ENCODE measurements at regions not wholly inside any gene's neighbourhood (a gene's known extent, or its start where the extent isn't known, plus 50 kb on each side); places are given as distances from the start of the nearest gene placed in this dataset.
"Not testable (repeated sequence)": the region's sequence is repeated elsewhere in the genome, so short reads cannot be mapped to it uniquely, and the experiment has no call there.

- WGBS, 2 donors, result 81 to 87% methylated on average over 2 of the region's 2 CpGs
- no peak for TF ChIP-seq CTCF (IDR thresholded peaks at IDR 0.05; ENCODE audit: control extremely low read depth, extremely low read depth)
- Histone ChIP-seq H3K9me3 (ENCODE audit: control insufficient read depth in 4 of 4, insufficient read depth in 3 of 4, low read length in 3 of 4) (no peaks in the 10 kb centered on the region), H3K27ac (ENCODE audit: low read depth in 1 of 2, low read length in 1 of 2) (no peak overlapping the region), H3K27me3 (ENCODE audit: control insufficient read depth in 3 of 3, insufficient read depth in 3 of 3, low read length in 2 of 3) (no peaks in the 10 kb centered on the region), H3K4me3 (no peak overlapping the region), H3K4me1 (ENCODE audit: control insufficient read depth in 5 of 5, insufficient read depth in 5 of 5, low read length in 5 of 5) (no peaks in the 10 kb centered on the region), H3K9ac (ENCODE audit: insufficient read depth in 1 of 2, low read length in 2 of 2) (no peak overlapping the region), H3K36me3 (ENCODE audit: control insufficient read depth in 4 of 4, insufficient read depth in 4 of 4, low read length in 4 of 4) (no peaks in the 10 kb centered on the region)
- DNase-seq (no peak), ATAC-seq (ENCODE audit: insufficient read depth, low FRiP score) (no peak)
Measured at GRCh38 chr18:52237551-52237950, 102.4 kb upstream of the DCC start.

- WGBS, 2 donors, result 85 to 92% methylated on average over 2 of the region's 2 CpGs
- no peak for TF ChIP-seq CTCF (IDR thresholded peaks at IDR 0.05; ENCODE audit: control extremely low read depth, extremely low read depth)
- H3K4me1 ChIP-seq (ENCODE audit: control insufficient read depth in 5 of 5, insufficient read depth in 5 of 5, low read length in 5 of 5), result no peaks in the 10 kb centered on the region
- no peaks in the 10 kb centered on the region for H3K27me3 ChIP-seq (ENCODE audit: control insufficient read depth in 3 of 3, insufficient read depth in 3 of 3, low read length in 2 of 3)
- no peak overlapping the region for H3K4me3 ChIP-seq
- DNase-seq, result no peak
- peaks cover 0 to 4% (median 0%) of the 10 kb centered on the region in 4 donors for H3K9me3 ChIP-seq (ENCODE audit: control insufficient read depth in 4 of 4, insufficient read depth in 3 of 4, low read length in 3 of 4)
- H3K27ac ChIP-seq (ENCODE audit: low read depth in 1 of 2, low read length in 1 of 2), result no peak overlapping the region
- no peaks in the 10 kb centered on the region for H3K36me3 ChIP-seq (ENCODE audit: control insufficient read depth in 4 of 4, insufficient read depth in 4 of 4, low read length in 4 of 4)
- no peak overlapping the region for H3K9ac ChIP-seq (ENCODE audit: insufficient read depth in 1 of 2, low read length in 2 of 2)
- no peak for ATAC-seq (ENCODE audit: insufficient read depth, low FRiP score)
Measured at GRCh38 chr18:52242711-52243110, 97.3 kb upstream of the DCC start.

GRCh38 chr18:52244658-52245057, 95.3 kb upstream of the DCC start:
- 79 to 83% methylated on average over 2 of the region's 2 CpGs for WGBS, 2 donors
- no peak for TF ChIP-seq CTCF (IDR thresholded peaks at IDR 0.05; ENCODE audit: control extremely low read depth, extremely low read depth)
- H3K27ac ChIP-seq (ENCODE audit: low read depth in 1 of 2, low read length in 1 of 2), result no peak overlapping the region
- H3K9me3 ChIP-seq (ENCODE audit: control insufficient read depth in 4 of 4, insufficient read depth in 3 of 4, low read length in 3 of 4), result peaks cover 0 to 4% (median 2%) of the 10 kb centered on the region in 4 donors
- H3K9ac ChIP-seq (ENCODE audit: insufficient read depth in 1 of 2, low read length in 2 of 2), result no peak overlapping the region
- no peaks in the 10 kb centered on the region for H3K4me1 ChIP-seq (ENCODE audit: control insufficient read depth in 5 of 5, insufficient read depth in 5 of 5, low read length in 5 of 5)
- no peak for DNase-seq
- no peaks in the 10 kb centered on the region for H3K36me3 ChIP-seq (ENCODE audit: control insufficient read depth in 4 of 4, insufficient read depth in 4 of 4, low read length in 4 of 4)
- no peaks in the 10 kb centered on the region for H3K27me3 ChIP-seq (ENCODE audit: control insufficient read depth in 3 of 3, insufficient read depth in 3 of 3, low read length in 2 of 3)
- no peak overlapping the region for H3K4me3 ChIP-seq
- no peak for ATAC-seq (ENCODE audit: insufficient read depth, low FRiP score)

- 79 to 83% methylated on average over 3 of the region's 3 CpGs for WGBS, 2 donors
- no peaks in the 10 kb centered on the region for H3K36me3 ChIP-seq (ENCODE audit: control insufficient read depth in 4 of 4, insufficient read depth in 4 of 4, low read length in 4 of 4)
Measured at GRCh38 chr18:52254367-52254766, 85.6 kb upstream of the DCC start.

GRCh38 chr18:52257417-52257816, 82.6 kb upstream of the DCC start:
- H3K27me3 ChIP-seq (ENCODE audit: control insufficient read depth in 3 of 3, insufficient read depth in 3 of 3, low read length in 2 of 3); H3K4me1 ChIP-seq (ENCODE audit: control insufficient read depth in 5 of 5, insufficient read depth in 5 of 5, low read length in 5 of 5); ATAC-seq (ENCODE audit: insufficient read depth, low FRiP score); DNase-seq; H3K27ac ChIP-seq (ENCODE audit: low read depth in 1 of 2, low read length in 1 of 2); H3K9me3 ChIP-seq (ENCODE audit: control insufficient read depth in 4 of 4, insufficient read depth in 3 of 4, low read length in 3 of 4); H3K9ac ChIP-seq (ENCODE audit: insufficient read depth in 1 of 2, low read length in 2 of 2); H3K36me3 ChIP-seq (ENCODE audit: control insufficient read depth in 4 of 4, insufficient read depth in 4 of 4, low read length in 4 of 4); H3K4me3 ChIP-seq: not testable (repeated sequence)
- 82 to 90% methylated on average over 3 of the region's 3 CpGs for WGBS, 2 donors

More at GRCh38 chr18:52254367-52254766, 85.6 kb upstream of the DCC start:
- Histone ChIP-seq H3K27ac (ENCODE audit: low read depth in 1 of 2, low read length in 1 of 2) (no peak overlapping the region), H3K9ac (ENCODE audit: insufficient read depth in 1 of 2, low read length in 2 of 2) (no peak overlapping the region), H3K9me3 (ENCODE audit: control insufficient read depth in 4 of 4, insufficient read depth in 3 of 4, low read length in 3 of 4) (no peaks in the 10 kb centered on the region), H3K4me1 (ENCODE audit: control insufficient read depth in 5 of 5, insufficient read depth in 5 of 5, low read length in 5 of 5) (no peaks in the 10 kb centered on the region), H3K27me3 (ENCODE audit: control insufficient read depth in 3 of 3, insufficient read depth in 3 of 3, low read length in 2 of 3) (no peaks in the 10 kb centered on the region), H3K4me3 (no peak overlapping the region)
- no peak for DNase-seq
- ATAC-seq (ENCODE audit: insufficient read depth, low FRiP score), result no peak
- no peak for TF ChIP-seq CTCF (IDR thresholded peaks at IDR 0.05; ENCODE audit: control extremely low read depth, extremely low read depth)

All from lung (tissue), 11 donors.